ENCODE measurements at regions not wholly inside any gene's neighbourhood (a gene's known extent, or its start where the extent isn't known, plus 50 kb on each side); places are given as distances from the start of the nearest gene placed in this dataset.

- TF ChIP-seq CTCF (conservative IDR thresholded peaks at IDR 0.05) (no peak), EZH2 (IDR thresholded peaks at IDR 0.05; ENCODE audit: low read depth) (no peak)
Measured at GRCh38 chr3:139284221-139284620, 59.6 kb upstream of the MRPS22 start.

All from PC-9 (cell line).